Chondrocyte (in vitro differentiated cells): ENCODE measurements at regions not wholly inside any gene's neighbourhood (a gene's known extent, or its start where the extent isn't known, plus 50 kb on each side); places are given as distances from the start of the nearest gene placed in this dataset.
"Not testable (repeated sequence)": the region's sequence is repeated elsewhere in the genome, so short reads cannot be mapped to it uniquely, and the experiment has no call there.

Experiments used
- DNase-seq: peaks from one replicate; pipeline ENCODE4 v3.0.0; 2021; ENCODE audit warnings: mixed read lengths, low spot score
- H3K27ac Mint-ChIP-seq: one replicate; pipeline ENCODE4 v1.8.0; 2021; ENCODE audit warnings: mild to moderate bottlenecking, moderate library complexity, mixed read lengths; ENCODE audit not compliant: unreplicated experiment
- H3K27me3 Mint-ChIP-seq: 2 replicates; pipeline ENCODE4 v1.8.0; 2021; ENCODE audit warnings: low read depth, mixed read lengths
- H3K36me3 Mint-ChIP-seq: 2 replicates; pipeline ENCODE4 v1.8.0; 2021; ENCODE audit warnings: low read depth, mixed read lengths
- H3K4me1 Mint-ChIP-seq: 2 replicates; pipeline ENCODE4 v1.8.0; 2021; ENCODE audit warnings: low read depth, mild to moderate bottlenecking, mixed read lengths
- H3K4me3 Mint-ChIP-seq: one replicate; pipeline ENCODE4 v1.8.0; 2021; ENCODE audit warnings: mild to moderate bottlenecking, moderate library complexity, mixed read lengths; ENCODE audit not compliant: unreplicated experiment
- H3K9me3 Mint-ChIP-seq: 2 replicates; pipeline ENCODE4 v1.8.0; 2021; ENCODE audit warnings: low read depth, mixed read lengths
- TF ChIP-seq, protein P1 (sequence below): fragments of 200-600 bp; sonication (generic); IDR thresholded peaks from 2 replicates; pipeline ENCODE4 v1.5.0; 2021; ENCODE audit warnings: antibody characterized with exemption, mild to moderate bottlenecking, moderate library complexity

DNA sequence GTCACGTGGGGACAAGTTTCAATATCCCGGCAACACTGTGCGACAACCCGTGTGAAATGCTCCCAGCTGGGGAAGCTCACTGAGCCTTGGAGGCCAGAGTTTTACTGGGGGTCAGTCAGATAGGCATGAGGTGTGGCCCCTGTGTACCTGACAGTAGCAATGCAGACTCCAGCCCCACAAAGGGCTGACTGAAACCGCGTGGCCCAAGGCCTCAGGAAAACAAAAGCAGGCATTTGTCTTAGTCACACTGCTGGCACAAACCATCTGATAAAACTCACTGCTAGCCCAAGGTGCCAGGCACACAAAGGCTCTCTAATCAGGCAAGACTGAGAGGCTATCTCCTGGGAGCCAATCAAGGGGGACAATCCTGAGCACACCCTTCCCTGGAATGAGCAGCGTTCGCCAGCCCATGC, 786.6 kb upstream of the RAB6C start:
- no peaks in the 10 kb centered on the region for H3K9me3 Mint-ChIP-seq
- H3K27ac Mint-ChIP-seq = no peak overlapping the region
- TF ChIP-seq, protein P1, sequence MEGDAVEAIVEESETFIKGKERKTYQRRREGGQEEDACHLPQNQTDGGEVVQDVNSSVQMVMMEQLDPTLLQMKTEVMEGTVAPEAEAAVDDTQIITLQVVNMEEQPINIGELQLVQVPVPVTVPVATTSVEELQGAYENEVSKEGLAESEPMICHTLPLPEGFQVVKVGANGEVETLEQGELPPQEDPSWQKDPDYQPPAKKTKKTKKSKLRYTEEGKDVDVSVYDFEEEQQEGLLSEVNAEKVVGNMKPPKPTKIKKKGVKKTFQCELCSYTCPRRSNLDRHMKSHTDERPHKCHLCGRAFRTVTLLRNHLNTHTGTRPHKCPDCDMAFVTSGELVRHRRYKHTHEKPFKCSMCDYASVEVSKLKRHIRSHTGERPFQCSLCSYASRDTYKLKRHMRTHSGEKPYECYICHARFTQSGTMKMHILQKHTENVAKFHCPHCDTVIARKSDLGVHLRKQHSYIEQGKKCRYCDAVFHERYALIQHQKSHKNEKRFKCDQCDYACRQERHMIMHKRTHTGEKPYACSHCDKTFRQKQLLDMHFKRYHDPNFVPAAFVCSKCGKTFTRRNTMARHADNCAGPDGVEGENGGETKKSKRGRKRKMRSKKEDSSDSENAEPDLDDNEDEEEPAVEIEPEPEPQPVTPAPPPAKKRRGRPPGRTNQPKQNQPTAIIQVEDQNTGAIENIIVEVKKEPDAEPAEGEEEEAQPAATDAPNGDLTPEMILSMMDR = no peak
- H3K4me1 Mint-ChIP-seq = peaks cover 5% of the 10 kb centered on the region
- no peak for DNase-seq
- H3K4me3 Mint-ChIP-seq = no peak overlapping the region
- H3K27me3 Mint-ChIP-seq = peaks cover 4% of the 10 kb centered on the region
- H3K36me3 Mint-ChIP-seq = no peaks in the 10 kb centered on the region

DNA sequence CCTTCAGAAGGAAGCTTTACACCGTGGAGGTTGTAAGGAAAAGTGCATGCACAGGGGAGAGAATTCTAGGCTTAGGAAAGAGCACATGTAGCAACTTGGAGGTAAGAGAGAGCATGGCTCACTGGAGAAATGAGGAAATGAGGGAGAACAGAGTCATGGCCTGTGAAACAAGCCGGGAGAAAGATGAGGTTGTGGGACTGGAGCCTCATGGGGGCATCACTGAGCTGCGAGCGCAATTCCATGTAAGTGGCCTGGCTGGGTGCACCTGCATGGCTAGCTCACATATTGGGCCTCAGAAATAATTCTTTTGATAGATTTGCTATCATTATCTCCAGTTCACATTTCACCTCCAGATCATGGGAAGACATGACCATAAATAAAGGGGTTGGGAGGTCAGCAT, 785.5 kb upstream of the RAB6C start:
- no peak for DNase-seq
- Mint-ChIP-seq H3K4me3 (no peak overlapping the region), H3K27me3 (peaks cover 7% of the 10 kb centered on the region), H3K27ac (no peak overlapping the region), H3K9me3 (no peaks in the 10 kb centered on the region), H3K4me1 (peaks cover 5% of the 10 kb centered on the region), H3K36me3 (no peaks in the 10 kb centered on the region)
- TF ChIP-seq, protein P1 = no peak

DNA sequence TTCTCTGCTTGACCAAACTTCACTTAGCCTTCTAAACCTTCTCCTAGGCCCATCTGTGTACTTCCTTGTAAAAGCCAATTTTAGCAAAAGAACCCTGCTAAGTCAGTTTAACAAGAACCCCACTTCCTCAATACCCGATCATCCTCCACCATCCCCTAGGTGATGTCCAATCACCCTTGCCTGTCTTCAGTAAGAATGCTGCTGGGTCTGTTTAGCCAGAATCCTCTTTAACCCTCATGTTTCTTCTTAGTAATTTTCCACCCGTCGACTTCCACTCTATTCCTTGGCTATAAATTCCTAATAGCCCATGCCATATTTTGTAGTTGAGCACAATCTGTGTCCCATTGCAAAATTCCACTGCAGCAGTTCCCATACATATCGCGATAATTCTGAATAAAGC, 780.0 kb upstream of the RAB6C start:
- Mint-ChIP-seq H3K27ac (no peak overlapping the region), H3K4me1 (peaks cover 9% of the 10 kb centered on the region), H3K4me3 (no peak overlapping the region)

DNA sequence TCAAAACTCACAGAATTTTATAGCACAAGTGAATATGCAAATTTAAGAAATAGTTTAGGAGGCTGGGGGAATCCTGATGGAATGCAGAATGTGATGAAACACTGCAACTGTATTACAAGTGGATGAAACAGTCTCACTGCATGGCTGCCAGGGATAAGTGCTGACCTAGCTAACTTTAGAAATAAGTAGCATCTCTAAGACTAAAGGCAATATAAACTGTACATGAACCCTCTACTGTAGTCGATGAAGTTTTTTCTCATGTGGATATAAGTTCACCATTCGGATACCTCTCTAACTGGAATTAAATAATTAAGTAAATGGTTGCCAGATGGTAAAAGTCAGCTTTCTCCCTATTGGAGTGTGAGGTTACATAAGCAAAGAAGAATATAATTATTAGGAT, 777.8 kb upstream of the RAB6C start:
- DNase-seq = no peak
- peaks cover 9% of the 10 kb centered on the region for H3K4me1 Mint-ChIP-seq
- H3K27ac Mint-ChIP-seq = no peak overlapping the region
- H3K27me3 Mint-ChIP-seq = peaks cover 9% of the 10 kb centered on the region
- H3K4me3 Mint-ChIP-seq = no peak overlapping the region
- H3K36me3 Mint-ChIP-seq = no peaks in the 10 kb centered on the region
- H3K9me3 Mint-ChIP-seq = no peaks in the 10 kb centered on the region
- TF ChIP-seq, protein P1 = no peak

More for the DNA sequence above, 780.0 kb upstream of the RAB6C start:
- TF ChIP-seq, protein P1 = no peak
- no peak for DNase-seq
- Mint-ChIP-seq H3K9me3 (no peaks in the 10 kb centered on the region), H3K36me3 (no peaks in the 10 kb centered on the region), H3K27me3 (peaks cover 4% of the 10 kb centered on the region)

DNA sequence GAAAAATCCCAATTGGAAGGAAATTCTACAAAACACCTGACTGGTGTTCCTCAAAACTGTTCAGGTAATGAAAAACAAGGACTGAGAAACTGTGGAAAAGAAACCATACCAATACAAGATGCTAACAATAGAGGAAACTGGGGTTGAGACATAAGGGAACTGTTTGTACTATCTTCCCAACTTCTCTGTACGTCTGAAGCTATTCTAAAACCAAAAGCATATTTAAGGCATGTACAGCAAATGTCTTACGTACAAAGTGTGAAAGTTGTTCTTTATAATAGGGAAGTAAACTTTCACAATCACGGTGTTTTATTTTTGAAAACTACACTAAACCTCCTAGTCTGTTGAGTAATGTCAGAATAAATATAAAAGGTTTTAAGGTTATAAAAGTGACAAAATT, 776.1 kb upstream of the RAB6C start:
- Mint-ChIP-seq H3K4me1 (peaks cover 7% of the 10 kb centered on the region), H3K27ac (no peak overlapping the region), H3K36me3 (no peaks in the 10 kb centered on the region), H3K27me3 (peaks cover 8% of the 10 kb centered on the region), H3K4me3 (no peak overlapping the region), H3K9me3 (no peaks in the 10 kb centered on the region)
- TF ChIP-seq, protein P1 = no peak
- DNase-seq = no peak

DNA sequence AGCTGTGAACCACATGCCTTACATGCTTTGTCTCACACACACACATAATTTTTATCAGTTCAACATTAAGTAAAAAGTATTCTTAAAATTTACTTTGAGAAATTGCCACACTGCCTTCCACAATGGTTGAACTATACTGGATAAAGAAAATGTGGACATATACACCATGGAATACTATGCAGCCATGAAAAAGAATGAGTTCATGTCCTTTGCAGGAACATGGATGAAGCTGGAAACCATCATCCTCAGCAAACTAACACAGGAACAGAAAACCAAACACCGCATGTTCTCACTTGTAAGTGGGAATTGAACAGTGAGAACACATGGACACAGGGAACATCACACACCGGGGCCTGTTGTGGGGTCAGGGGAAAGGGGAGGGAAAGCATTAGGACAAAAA, 774.9 kb upstream of the RAB6C start:
- H3K4me1 Mint-ChIP-seq, H3K27me3 Mint-ChIP-seq, H3K4me3 Mint-ChIP-seq, H3K36me3 Mint-ChIP-seq, DNase-seq, H3K27ac Mint-ChIP-seq, H3K9me3 Mint-ChIP-seq: not testable (repeated sequence)
